ENCODE measurements at regions not wholly inside any gene's neighbourhood (a gene's known extent, or its start where the extent isn't known, plus 50 kb on each side); places are given as distances from the start of the nearest gene placed in this dataset.
"Not testable (repeated sequence)": the region's sequence is repeated elsewhere in the genome, so short reads cannot be mapped to it uniquely, and the experiment has no call there.

DNA sequence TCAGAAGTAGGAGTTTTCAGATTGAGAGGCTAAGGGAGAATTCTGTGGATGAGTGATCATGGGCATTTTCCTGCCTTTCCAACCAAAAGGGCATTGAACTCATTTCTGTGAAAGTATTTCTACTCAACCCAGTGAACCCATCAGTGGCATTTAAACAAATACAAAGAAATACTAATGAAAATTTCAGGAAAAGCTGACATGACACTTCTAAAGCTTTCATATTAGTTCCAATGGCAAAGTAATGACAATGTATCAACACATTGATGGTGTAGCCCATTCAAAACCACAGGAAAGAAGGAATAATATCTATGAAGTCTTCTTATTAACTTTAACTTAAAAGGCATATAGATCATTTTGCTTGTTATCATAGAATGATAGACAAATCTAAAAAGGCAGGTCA is 183.5 kb upstream of the ANXA10 start:
- no peak overlapping the region for H3K27ac ChIP-seq (ENCODE audit: low read depth, low read length, severe bottlenecking)
- H3K4me3 ChIP-seq (ENCODE audit: extremely low read depth, insufficient read depth, low read length, poor library complexity, severe bottlenecking), result no peak overlapping the region
- no peaks in the 10 kb centered on the region for H3K36me3 ChIP-seq (ENCODE audit: control insufficient read depth, insufficient read depth, low read length)
- no peaks in the 10 kb centered on the region for H3K9me3 ChIP-seq (ENCODE audit: control insufficient read depth, low read length)
- no peaks in the 10 kb centered on the region for H3K4me1 ChIP-seq (ENCODE audit: control insufficient read depth, insufficient read depth, low read length, poor library complexity, severe bottlenecking)

DNA sequence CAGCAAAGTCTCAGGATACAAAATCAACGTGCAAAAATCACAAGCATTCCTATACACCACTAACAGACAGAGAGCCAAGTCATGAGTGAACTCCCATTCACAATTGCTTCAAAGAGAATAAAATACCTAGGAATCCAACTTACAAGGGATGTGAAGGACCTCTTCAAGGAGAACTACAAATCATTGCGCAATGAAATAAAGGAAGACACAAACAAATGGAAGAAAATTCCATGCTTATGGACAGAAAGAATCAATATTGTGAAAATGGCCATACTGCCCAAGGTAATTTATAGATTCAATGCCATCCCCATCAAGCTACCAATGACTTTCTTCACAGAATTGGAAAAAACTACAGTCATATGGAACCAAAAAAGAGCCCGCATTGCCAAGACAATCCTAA is 179.8 kb upstream of the ANXA10 start:
- H3K4me3 ChIP-seq (ENCODE audit: extremely low read depth, insufficient read depth, low read length, poor library complexity, severe bottlenecking); H3K4me1 ChIP-seq (ENCODE audit: control insufficient read depth, insufficient read depth, low read length, poor library complexity, severe bottlenecking); H3K9me3 ChIP-seq (ENCODE audit: control insufficient read depth, low read length); H3K36me3 ChIP-seq (ENCODE audit: control insufficient read depth, insufficient read depth, low read length); H3K27ac ChIP-seq (ENCODE audit: low read depth, low read length, severe bottlenecking): not testable (repeated sequence)
- WGBS, 2 experiments (ENCODE audit: insufficient coverage in 2 of 2), result no CpG with 5 or more reads among the region's 3 CpGs

DNA sequence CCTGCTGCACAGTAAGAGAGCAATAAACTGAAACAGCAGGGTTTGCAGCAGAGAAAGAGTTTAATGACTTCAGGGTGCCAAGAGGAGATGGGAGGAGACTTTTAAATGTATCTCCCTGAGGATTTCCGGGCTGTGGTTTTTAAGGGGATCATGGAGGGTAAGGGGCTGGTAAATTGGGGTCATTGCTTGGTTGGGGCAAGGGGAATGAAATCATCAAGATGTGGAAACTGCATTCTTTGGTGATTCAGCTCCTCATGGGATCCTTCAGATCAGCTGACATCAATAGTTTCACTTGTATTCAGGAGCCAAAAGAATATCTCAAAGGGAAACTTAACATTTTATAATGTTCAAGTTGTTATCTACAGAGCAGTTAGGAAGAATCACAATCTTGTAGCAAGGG is 174.3 kb upstream of the ANXA10 start:
- peaks cover 6% of the 10 kb centered on the region for H3K9me3 ChIP-seq (ENCODE audit: control insufficient read depth, low read length)
- 100% methylated on average over 1 of the region's 1 CpG; no CpG with 5 or more reads in 1 of the 2 experiments for WGBS, 2 experiments (ENCODE audit: insufficient coverage in 2 of 2)
- no peak overlapping the region for H3K4me3 ChIP-seq (ENCODE audit: extremely low read depth, insufficient read depth, low read length, poor library complexity, severe bottlenecking)
- H3K4me1 ChIP-seq (ENCODE audit: control insufficient read depth, insufficient read depth, low read length, poor library complexity, severe bottlenecking), result no peaks in the 10 kb centered on the region
- no peak overlapping the region for H3K27ac ChIP-seq (ENCODE audit: low read depth, low read length, severe bottlenecking)
- H3K36me3 ChIP-seq (ENCODE audit: control insufficient read depth, insufficient read depth, low read length), result no peaks in the 10 kb centered on the region

DNA sequence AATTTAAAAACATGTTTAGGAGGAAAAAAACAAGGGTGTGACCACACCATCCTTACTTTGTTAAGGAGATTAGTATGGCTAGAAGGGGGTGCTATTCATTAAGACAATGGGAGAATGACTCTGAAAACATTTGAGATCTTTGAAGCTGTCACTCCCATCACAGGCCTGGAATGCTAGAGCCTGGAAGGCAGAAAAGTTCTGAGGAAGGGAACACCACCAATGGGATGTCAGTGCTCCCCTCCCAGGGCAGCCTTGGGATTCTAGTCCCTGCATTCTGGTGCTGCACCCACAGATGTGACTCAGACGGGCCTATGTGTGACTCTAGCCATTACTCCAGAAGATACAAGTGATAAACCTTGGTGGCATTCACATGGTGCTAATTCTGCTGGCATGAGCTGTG is 162.2 kb upstream of the ANXA10 start:
- Histone ChIP-seq H3K4me3 (ENCODE audit: extremely low read depth, insufficient read depth, low read length, poor library complexity, severe bottlenecking) (no peak overlapping the region), H3K9me3 (ENCODE audit: control insufficient read depth, low read length) (no peaks in the 10 kb centered on the region), H3K36me3 (ENCODE audit: control insufficient read depth, insufficient read depth, low read length) (no peaks in the 10 kb centered on the region), H3K4me1 (ENCODE audit: control insufficient read depth, insufficient read depth, low read length, poor library complexity, severe bottlenecking) (no peaks in the 10 kb centered on the region), H3K27ac (ENCODE audit: low read depth, low read length, severe bottlenecking) (no peak overlapping the region)
- WGBS, 2 experiments (ENCODE audit: insufficient coverage in 2 of 2), result 64% methylated on average over 1 of the region's 1 CpG

DNA sequence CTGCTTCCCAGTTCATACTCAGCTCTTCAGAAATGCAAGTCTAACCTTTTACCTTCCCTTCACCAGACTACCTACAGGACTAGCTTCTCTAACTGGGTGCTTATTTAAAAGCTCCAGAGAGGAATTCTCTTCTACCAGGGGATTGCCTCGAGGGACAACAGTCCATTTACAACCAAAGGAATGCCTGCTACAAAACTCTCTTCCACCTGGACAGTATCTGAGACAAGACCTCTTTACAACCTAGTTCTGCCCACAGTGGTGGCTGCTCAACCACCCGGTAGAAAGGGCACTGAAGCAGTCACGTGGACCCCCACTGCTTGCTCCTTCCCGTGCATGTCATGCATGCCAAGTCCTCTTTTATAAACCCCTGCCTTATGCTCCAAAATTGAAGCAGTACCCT is 158.1 kb upstream of the ANXA10 start:
- Histone ChIP-seq H3K9me3 (ENCODE audit: control insufficient read depth, low read length) (no peaks in the 10 kb centered on the region), H3K4me1 (ENCODE audit: control insufficient read depth, insufficient read depth, low read length, poor library complexity, severe bottlenecking) (no peaks in the 10 kb centered on the region), H3K36me3 (ENCODE audit: control insufficient read depth, insufficient read depth, low read length) (no peaks in the 10 kb centered on the region), H3K4me3 (ENCODE audit: extremely low read depth, insufficient read depth, low read length, poor library complexity, severe bottlenecking) (no peak overlapping the region), H3K27ac (ENCODE audit: low read depth, low read length, severe bottlenecking) (no peak overlapping the region)
- 76 to 89% methylated on average over 3 to 4 of the region's 4 CpGs for WGBS, 2 experiments (ENCODE audit: insufficient coverage in 2 of 2)

DNA sequence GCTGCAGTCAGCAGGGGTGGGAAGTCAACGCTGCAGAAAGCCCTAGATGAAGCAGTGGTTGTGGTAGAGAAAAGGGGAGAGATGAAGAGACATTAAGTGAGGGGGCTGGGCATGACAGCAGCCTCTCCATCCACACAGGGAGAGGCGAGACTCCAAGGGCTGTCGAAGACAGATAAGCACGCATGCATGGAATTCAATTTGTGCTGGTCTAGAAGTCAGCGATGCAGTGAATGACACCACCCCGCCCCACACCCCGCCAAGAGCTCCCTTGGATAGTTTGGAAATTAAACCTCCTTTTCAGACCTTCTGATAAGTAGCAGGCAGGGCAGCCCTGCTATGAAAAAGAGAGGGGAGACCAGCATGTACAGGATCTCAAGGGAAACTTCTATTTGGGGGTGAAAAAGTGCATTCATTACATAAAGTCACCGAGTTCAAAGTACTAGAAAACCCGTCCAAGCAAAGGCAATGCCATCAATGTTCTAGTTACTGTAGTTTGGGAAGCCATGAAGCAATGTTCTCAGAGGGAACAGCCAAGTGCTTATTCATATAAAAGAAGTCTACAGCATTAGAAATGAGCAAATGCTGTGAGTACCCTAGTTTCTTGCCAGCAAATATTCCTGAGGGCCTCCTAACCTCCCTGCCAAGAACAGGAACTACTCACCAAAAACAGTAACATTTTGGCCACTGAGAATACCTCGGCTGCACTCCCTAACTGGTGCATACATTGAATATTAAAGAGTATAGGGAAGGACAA is 152.3 kb upstream of the ANXA10 start:
- no peak overlapping the region for H3K4me3 ChIP-seq (ENCODE audit: extremely low read depth, insufficient read depth, low read length, poor library complexity, severe bottlenecking)
- no peaks in the 10 kb centered on the region for H3K9me3 ChIP-seq (ENCODE audit: control insufficient read depth, low read length)
- H3K4me1 ChIP-seq (ENCODE audit: control insufficient read depth, insufficient read depth, low read length, poor library complexity, severe bottlenecking), result no peaks in the 10 kb centered on the region
- H3K36me3 ChIP-seq (ENCODE audit: control insufficient read depth, insufficient read depth, low read length), result no peaks in the 10 kb centered on the region
- 87 to 90% methylated on average over 4 to 7 of the region's 10 CpGs for WGBS, 2 experiments (ENCODE audit: insufficient coverage in 2 of 2)
- no peak overlapping the region for H3K27ac ChIP-seq (ENCODE audit: low read depth, low read length, severe bottlenecking)

DNA sequence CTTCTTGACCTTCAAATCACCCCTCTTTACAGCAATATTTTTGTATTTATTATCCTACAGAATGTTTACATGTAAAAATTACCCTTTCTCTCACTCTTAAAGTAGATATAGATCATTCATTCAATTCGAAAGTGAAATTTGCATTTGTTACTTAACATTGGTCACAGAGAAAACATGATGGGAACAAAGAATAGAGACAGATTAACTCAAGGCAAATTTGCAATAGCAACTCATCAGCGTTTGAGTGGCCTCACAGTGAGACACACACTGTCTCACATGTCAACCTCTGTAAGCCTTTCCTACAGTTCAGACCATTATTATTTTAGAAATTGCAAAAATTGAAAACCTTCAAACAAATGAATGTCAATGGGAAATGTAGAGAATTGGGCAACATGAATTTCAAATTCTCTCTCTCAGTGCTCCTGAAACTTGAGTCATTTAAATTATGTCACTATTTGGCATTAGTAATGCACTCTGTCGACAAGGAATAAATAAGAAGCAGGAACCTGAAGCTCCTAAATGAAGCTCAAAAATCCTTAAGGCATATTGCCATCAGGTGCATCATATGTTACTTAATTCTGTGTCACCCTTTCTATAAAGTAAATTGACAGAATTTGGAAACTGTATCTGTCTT is 148.3 kb upstream of the ANXA10 start:
- no peaks in the 10 kb centered on the region for H3K9me3 ChIP-seq (ENCODE audit: control insufficient read depth, low read length)
- 60 to 67% methylated on average over 1 to 2 of the region's 3 CpGs for whole genome bisulfite sequencing, 2 experiments (ENCODE audit: insufficient coverage in 2 of 2)
- H3K27ac ChIP-seq (ENCODE audit: low read depth, low read length, severe bottlenecking), result no peak overlapping the region
- H3K36me3 ChIP-seq (ENCODE audit: control insufficient read depth, insufficient read depth, low read length), result no peaks in the 10 kb centered on the region
- no peak overlapping the region for H3K4me3 ChIP-seq (ENCODE audit: extremely low read depth, insufficient read depth, low read length, poor library complexity, severe bottlenecking)
- H3K4me1 ChIP-seq (ENCODE audit: control insufficient read depth, insufficient read depth, low read length, poor library complexity, severe bottlenecking), result no peaks in the 10 kb centered on the region

DNA sequence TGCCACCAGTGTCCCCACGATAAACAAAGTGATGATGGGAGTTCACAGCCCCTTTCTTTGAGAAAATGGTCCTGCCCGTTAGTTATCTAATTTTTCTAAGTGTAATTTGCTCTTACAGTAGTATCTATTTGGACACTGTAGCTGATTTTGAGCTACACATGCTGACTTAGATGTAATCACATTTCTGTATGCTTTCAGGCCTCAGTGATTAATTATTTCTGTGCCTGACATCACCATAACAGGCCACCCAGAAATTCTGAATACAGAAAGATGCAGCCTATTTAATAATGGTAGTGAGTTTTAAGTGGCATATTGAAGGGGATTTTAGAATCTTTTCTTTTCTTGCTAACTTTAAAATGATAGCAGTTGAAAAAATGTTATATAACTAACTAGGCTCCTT is 147.6 kb upstream of the ANXA10 start:
- Histone ChIP-seq H3K36me3 (ENCODE audit: control insufficient read depth, insufficient read depth, low read length) (no peaks in the 10 kb centered on the region), H3K4me3 (ENCODE audit: extremely low read depth, insufficient read depth, low read length, poor library complexity, severe bottlenecking) (no peak overlapping the region), H3K4me1 (ENCODE audit: control insufficient read depth, insufficient read depth, low read length, poor library complexity, severe bottlenecking) (no peaks in the 10 kb centered on the region), H3K9me3 (ENCODE audit: control insufficient read depth, low read length) (no peaks in the 10 kb centered on the region), H3K27ac (ENCODE audit: low read depth, low read length, severe bottlenecking) (no peak overlapping the region)
- no CpG with 5 or more reads among the region's 2 CpGs for WGBS, 2 experiments (ENCODE audit: insufficient coverage in 2 of 2)

DNA sequence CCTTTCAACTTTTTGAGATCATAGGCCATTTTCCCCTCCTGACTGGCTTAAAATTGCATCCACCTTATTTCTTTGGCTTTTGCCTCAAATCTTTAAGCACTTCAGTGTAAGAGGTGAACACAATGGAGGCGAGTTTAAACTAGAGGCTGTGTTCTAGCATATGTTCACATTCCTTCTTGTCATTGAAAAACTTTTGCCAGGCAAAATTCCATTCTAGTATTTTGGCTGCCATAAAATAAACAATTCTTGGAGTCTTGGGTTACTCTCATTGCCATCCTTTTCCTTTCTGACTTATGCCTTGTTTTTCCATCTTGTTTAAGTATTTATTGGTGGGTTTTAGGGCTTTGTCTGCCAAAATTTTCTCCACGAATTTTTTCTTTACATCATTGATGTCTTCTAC is 137.3 kb upstream of the ANXA10 start:
- Histone ChIP-seq H3K4me3 (ENCODE audit: extremely low read depth, insufficient read depth, low read length, poor library complexity, severe bottlenecking) (no peak overlapping the region), H3K27ac (ENCODE audit: low read depth, low read length, severe bottlenecking) (no peak overlapping the region), H3K36me3 (ENCODE audit: control insufficient read depth, insufficient read depth, low read length) (no peaks in the 10 kb centered on the region), H3K4me1 (ENCODE audit: control insufficient read depth, insufficient read depth, low read length, poor library complexity, severe bottlenecking) (no peaks in the 10 kb centered on the region), H3K9me3 (ENCODE audit: control insufficient read depth, low read length) (peaks cover 17% of the 10 kb centered on the region)
- WGBS, 2 experiments (ENCODE audit: insufficient coverage in 2 of 2), result 100% methylated on average over 1 of the region's 2 CpGs; no CpG with 5 or more reads in 1 of the 2 experiments

DNA sequence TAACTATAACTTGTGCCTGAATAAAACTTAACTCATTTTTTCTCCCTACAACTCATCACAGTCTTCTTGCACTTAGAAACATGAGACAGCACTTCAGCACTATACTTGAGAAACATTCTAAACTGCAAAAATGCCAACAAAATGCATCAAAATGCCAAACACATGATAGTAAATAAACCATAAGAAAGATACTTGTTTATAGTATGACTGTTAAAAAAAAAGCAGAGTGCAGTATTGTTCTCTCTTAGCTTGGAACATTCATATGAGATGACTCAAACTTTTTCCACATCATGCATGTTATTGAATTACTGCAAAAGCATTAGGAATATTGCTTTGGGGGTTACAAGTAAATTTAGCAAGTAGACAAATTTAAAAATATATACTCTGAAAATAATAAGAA is 135.7 kb upstream of the ANXA10 start:
- no peaks in the 10 kb centered on the region for H3K4me1 ChIP-seq (ENCODE audit: control insufficient read depth, insufficient read depth, low read length, poor library complexity, severe bottlenecking)
- no peaks in the 10 kb centered on the region for H3K36me3 ChIP-seq (ENCODE audit: control insufficient read depth, insufficient read depth, low read length)
- H3K27ac ChIP-seq (ENCODE audit: low read depth, low read length, severe bottlenecking), result no peak overlapping the region
- H3K9me3 ChIP-seq (ENCODE audit: control insufficient read depth, low read length), result peaks cover 17% of the 10 kb centered on the region
- H3K4me3 ChIP-seq (ENCODE audit: extremely low read depth, insufficient read depth, low read length, poor library complexity, severe bottlenecking), result no peak overlapping the region

DNA sequence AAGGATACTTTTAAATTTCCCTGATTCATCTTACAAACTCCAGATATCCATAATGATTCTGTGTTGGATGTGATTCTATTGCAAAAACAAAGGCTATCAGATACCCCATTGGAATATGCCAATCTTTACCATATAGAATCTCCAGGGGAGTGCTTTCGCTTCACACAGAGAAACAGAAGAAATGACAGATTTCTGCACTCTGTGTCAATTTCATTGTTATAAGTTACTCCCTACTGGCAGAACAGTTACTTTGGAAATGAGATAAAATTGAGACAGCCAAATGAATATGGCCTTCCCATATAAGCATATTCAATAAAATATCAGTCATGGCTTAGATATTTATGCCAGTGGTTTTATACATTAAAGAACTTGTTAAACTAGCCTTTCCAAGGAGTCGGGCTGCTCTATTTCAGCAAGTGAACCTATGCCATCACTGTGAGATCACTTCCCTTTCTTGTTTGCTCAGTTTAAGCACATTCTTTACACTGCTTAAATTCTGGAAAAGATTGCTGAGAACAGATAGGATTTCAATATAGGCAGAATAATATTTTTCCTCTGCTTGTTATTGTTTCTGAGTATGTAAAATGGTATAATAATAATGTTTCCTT is 127.5 kb upstream of the ANXA10 start:
- Histone ChIP-seq H3K9me3 (ENCODE audit: control insufficient read depth, low read length) (no peaks in the 10 kb centered on the region), H3K36me3 (ENCODE audit: control insufficient read depth, insufficient read depth, low read length) (no peaks in the 10 kb centered on the region), H3K4me1 (ENCODE audit: control insufficient read depth, insufficient read depth, low read length, poor library complexity, severe bottlenecking) (no peaks in the 10 kb centered on the region), H3K27ac (ENCODE audit: low read depth, low read length, severe bottlenecking) (no peak overlapping the region), H3K4me3 (ENCODE audit: extremely low read depth, insufficient read depth, low read length, poor library complexity, severe bottlenecking) (no peak overlapping the region)
- WGBS, 2 experiments (ENCODE audit: insufficient coverage in 2 of 2), result 83% methylated on average over 1 of the region's 2 CpGs; no CpG with 5 or more reads in 1 of the 2 experiments

All from mesodermal cell (in vitro differentiated cells).